GM04503 (cell line): ENCODE measurements at regions not wholly inside any gene's neighbourhood (a gene's known extent, or its start where the extent isn't known, plus 50 kb on each side); places are given as distances from the start of the nearest gene placed in this dataset.

Experiments used
- DNase-seq: peaks from one replicate; pipeline ENCODE4 v3.0.0-alpha.2; 2012; ENCODE audit warnings: low read depth

- DNase-seq = no peak
Measured at GRCh38 chr22:27535452-27535851, 266.1 kb downstream of the MN1 start.

- DNase-seq = no peak
Measured at GRCh38 chr22:27537501-27537900, 264.1 kb downstream of the MN1 start.

GRCh38 chr22:27538666-27539065, 262.9 kb downstream of the MN1 start:
- DNase-seq = no peak

- DNase-seq = no peak
Measured at GRCh38 chr22:27540247-27540646, 261.3 kb downstream of the MN1 start.

GRCh38 chr22:27540656-27541396, 260.7 kb downstream of the MN1 start:
- no peak for DNase-seq

GRCh38 chr22:27541836-27542235, 259.7 kb downstream of the MN1 start:
- DNase-seq = no peak

GRCh38 chr22:27542602-27543001, 259.0 kb downstream of the MN1 start:
- DNase-seq = no peak

- DNase-seq = no peak
Measured at GRCh38 chr22:27543460-27543859, 258.1 kb downstream of the MN1 start.

- DNase-seq = no peak
Measured at GRCh38 chr22:27545085-27545484, 256.5 kb downstream of the MN1 start.

GRCh38 chr22:27546157-27546935, 255.2 kb downstream of the MN1 start:
- no peak for DNase-seq

GRCh38 chr22:27551402-27551801, 250.2 kb downstream of the MN1 start:
- DNase-seq = no peak

- DNase-seq = no peak
Measured at GRCh38 chr22:27552176-27552575, 249.4 kb downstream of the MN1 start.

- DNase-seq = no peak
Measured at GRCh38 chr22:27552863-27553262, 248.7 kb downstream of the MN1 start.

- DNase-seq = no peak
Measured at GRCh38 chr22:27554106-27554811, 247.3 kb downstream of the MN1 start.

GRCh38 chr22:27554841-27555456, 246.6 kb downstream of the MN1 start:
- DNase-seq = no peak

GRCh38 chr22:27556371-27556770, 245.2 kb downstream of the MN1 start:
- no peak for DNase-seq

- no peak for DNase-seq
Measured at GRCh38 chr22:27557286-27558008, 244.1 kb downstream of the MN1 start.

- DNase-seq = no peak
Measured at GRCh38 chr22:27558658-27559371, 242.7 kb downstream of the MN1 start.

- no peak for DNase-seq
Measured at GRCh38 chr22:27560781-27561180, 240.8 kb downstream of the MN1 start.

GRCh38 chr22:27561286-27561904, 240.2 kb downstream of the MN1 start:
- DNase-seq = no peak

- no peak for DNase-seq
Measured at GRCh38 chr22:27564806-27565205, 236.8 kb downstream of the MN1 start.
